Retina (tissue), 1 donor: ENCODE measurements at regions not wholly inside any gene's neighbourhood (a gene's known extent, or its start where the extent isn't known, plus 50 kb on each side); places are given as distances from the start of the nearest gene placed in this dataset.
A peak's percentile ranks its signal among the peaks of the same experiment; 100 is the strongest.

Source experiments
- DNase-seq: peaks from one replicate; pipeline ENCODE4 v3.0.0-alpha.2; 2016

DNA sequence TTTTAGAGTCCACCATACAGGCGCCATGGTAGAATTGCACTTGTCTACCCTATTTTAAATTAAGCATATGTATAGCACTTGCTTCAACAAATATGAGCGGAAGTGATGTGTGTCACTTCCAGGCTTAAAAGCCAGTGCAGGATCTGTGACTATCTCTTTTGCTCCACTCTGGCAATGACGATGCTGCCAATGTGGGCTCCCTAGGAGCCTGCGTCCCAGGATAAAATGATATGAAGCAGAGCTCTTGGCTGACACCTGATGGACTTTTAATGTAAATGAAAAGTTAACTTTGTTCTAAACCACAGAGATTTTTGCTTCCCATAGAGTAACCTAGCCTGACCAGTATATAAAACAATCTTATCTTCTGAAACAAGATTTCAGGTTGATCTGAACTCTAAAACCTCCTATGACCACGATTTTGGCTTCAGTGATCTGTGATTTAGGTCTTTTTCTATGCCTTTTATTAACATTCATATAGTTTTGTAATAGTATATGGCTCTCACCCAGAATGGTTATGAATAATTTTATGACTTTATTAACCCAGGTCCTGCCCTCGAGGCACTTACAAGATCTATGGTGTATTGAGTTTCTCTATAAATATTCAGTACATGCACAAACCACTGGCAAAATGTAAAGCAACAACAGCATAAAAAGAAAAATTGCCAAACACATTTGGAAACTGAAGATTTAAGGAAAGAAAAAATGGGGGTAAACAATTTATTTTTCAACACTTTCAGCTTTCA lies 422.5 kb upstream of the PIK3C3 start:
- DNase-seq = no peak

DNA sequence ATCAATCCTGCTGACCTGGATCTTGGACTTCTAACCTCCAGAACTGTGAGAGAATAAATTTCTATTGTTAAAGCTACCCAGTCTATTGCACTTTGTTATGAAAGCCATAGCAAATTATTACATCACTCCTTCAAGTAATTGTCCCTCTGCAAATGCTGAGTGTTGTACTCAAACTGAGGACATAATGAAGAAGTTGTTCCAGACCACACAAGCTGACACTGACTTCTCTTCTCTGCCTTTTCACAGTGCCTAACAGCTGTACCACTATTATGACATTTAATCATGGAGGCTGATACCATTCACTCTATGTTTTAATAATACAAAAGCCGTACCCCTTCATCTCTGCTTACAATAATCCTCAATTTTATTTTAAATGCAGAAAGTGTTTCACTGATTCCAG lies 424.1 kb upstream of the PIK3C3 start:
- DNase-seq = no peak

DNA sequence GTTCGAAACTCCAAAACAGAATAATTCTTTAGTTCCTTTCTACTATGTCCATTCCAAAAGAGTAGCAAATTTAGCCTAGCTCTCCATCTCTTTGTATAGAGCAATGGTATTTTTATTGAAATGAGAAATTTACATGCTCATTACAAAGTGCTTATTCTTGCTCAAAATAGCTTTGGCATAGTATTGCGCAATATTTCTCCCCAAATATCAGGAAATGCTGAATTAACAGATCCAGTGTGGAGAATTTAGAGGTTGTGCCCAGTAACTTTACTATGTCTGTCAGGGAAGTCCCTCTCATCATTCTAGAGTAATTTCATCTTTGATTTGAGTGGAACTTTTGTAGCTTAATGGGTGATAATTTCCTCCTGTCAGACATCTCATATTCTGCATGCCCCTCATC lies 425.9 kb upstream of the PIK3C3 start:
- no peak for DNase-seq

DNA sequence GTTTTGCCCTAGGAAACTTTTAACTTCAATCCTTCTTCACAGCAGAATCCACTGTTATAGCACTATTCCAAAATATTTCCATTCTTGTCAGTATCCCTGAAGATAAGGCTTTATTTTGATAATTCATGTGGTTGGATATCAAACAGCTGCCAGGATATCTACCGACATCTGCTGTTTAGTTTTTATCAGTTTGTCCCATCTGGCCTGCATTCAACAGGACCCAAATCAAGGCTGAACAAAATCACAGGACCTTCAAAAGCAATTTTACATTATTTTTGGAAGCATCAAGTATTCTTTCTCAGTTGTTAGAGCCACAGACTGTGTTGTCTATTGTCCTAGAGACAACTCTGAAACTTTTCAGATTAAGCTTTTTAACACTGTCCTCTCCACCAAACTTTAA lies 429.0 kb upstream of the PIK3C3 start:
- DNase-seq = no peak

DNA sequence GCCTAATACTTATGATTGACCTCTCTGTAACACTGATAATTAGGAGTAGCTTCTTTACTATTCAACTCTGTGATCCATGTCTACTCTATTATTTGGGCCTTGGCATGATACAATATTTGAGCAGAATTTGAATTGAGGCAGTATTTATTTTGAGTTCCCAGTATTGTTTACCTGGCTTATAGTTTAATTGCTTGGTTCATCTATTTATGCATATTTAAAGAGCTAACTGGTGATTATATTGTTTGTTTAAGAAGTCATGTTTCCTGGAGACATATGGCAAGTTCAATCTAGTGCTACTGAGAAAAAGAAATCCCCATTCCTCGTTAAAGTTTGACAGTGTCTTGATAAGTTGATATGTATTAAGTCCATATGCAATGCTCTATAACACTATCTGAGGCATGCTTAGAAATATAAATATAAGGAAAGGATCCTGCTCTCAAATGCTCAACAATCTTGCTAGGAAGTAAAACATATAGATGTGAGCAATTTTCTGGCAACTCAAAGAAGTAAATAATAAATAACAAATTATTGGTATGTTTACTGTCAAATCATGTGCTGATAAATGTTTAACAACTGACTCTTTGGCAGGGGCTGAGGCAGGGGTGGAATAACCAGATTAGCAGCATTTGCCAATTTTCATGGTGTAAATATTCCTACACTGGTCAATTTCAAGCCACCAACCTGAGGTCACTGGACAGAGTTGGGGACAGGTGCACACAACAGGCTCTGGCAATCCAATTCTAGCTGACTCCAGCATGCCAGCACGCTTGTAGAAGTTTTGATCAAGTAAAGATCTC lies 430.2 kb upstream of the PIK3C3 start:
- DNase-seq = no peak

DNA sequence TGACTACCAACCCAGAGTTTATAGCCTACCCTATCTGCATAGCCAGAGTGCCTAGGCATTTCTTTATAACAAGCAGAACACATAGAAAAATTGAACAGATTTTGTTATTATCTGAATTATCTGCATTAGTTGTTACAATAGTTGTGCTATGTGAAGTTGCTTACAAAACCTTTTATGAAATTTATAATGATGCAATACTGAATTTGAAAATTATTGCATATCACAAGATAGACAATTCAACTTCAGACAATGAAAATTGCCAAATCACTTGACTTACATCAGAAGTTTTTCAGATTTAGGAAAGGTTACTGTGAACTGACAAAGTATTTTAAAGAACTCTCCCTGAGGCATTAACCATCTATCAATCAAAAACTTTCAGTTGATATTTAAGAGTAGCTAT lies 437.9 kb upstream of the PIK3C3 start:
- no peak for DNase-seq

DNA sequence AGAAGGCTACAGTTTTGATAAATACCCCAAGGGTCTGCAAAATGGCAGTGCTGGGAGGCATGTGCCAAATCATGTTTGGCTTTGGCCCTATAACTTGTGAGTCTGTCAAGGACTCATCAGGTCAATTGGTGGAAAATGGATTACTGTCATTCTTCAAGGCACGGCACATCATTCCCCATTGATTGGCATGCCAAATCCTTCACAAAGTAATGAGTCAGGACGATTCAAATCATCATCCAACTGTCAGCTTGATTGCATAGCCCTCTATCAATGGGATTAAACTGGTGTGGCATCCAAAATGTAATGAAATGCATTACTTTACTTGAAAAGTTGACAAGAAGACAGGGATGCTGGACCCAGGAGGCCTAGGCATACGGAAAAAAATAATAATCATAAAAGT lies 441.6 kb upstream of the PIK3C3 start:
- DNase-seq = no peak

DNA sequence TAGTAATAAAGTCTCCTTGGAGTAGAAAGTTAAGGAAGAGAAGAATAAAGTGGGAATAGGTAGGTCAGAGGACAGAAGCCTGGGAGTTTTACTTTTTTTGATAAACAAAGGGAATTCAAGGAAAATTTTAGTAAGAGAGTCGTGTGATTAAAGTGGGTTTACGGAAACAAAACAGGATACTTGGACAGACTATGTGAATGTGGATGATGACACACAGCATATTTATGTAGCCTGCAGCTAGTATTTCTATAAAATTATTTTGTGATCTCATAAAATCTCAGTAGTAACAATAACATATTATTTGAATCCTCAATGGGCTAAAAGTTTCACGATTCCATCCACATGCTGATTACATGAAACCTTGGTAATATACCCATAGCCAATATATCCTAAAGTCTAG lies 450.7 kb upstream of the PIK3C3 start:
- DNase-seq = no peak

DNA sequence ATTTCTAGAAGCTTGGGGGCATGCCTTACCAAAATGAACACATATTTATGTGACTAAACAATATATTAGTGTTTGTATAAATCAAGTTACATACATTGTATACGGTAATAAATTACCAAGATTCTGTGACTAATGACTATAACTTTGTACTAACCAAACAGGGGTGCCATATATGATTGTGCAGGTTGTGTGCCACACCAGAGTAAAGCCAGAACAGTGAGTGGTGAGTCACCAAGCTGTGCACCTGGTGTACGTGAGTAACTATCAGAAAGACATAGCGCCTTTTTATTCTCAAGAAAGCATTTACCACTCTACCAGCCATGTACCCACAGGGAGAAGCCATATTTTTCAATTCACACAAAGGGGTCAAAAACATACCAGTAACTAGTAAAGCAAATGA lies 453.2 kb upstream of the PIK3C3 start:
- DNase-seq = no peak

DNA sequence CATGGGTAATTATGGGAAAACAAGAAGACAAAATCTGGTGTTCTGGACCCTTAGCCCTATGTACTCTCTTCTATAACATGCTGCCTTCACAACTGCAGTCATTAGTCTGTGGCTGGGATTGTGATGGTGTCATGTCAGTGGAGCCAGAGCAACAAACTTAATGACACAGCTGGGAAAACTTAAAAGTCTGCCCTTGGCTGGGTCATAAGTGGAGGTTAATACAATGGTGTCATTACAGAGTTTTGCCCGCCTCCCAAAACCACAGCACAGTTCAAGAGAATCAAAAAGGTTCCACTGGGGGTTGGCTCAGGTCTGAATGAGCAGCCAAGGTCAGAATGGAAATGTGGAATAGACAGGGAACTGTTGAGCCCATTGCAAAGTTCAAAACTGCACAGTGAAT lies 455.7 kb upstream of the PIK3C3 start:
- DNase-seq = no peak

DNA sequence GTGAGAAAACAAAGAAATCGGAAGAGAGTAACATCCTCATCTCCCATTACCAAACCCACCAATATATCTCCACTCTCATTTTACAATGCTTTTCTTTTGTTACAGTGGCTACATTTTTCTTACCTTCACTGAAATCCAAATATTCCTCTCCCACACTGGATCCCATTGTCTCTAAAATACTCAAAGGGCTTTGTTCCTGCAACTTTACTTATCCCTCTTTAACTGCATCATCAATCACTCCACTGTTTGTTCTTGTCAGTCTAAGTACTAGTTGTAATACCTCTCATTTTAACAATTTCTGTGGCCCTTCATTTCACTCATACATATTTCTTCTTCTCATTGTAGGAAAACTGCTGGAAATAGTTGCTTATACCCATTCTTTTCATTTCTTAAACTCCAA lies 464.2 kb upstream of the PIK3C3 start:
- DNase-seq = no peak

DNA sequence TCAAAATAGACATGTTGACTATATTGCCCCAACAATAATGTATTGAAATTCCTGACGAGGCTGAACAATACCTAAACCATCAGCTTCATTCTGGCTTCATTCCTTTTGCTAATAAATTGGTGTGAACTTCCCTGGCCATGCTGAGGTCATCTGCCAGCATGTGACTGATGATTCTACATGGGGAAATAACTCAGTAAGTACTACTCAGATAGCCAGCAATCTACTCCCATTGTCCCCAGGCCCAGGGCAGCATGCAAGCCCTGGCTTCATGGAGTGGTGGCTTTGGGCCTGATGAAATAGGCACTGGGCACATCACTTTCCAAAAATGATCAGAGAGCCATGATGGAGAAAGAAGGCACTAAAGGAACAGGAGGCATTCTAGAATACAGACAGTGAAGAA lies 468.5 kb upstream of the PIK3C3 start:
- DNase-seq = no peak

DNA sequence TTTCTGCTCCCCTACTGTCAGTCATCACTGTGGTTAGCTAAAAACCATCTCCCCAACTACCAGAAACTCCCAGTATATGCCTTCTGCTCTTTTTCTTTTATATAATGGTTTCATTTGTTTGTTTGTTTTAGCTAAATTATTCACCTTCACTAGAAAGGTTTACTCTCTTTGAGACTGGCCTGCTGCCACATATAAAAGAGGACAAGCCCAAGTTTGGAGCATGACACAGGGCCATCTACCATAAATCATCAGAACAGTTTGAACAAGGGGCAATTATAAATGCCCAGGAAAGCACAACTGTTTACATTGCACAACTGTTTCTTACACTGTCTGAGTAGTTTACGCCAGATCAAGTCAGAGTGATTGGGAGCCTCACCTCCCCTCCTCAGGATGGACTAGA lies 471.0 kb upstream of the PIK3C3 start:
- no peak for DNase-seq

DNA sequence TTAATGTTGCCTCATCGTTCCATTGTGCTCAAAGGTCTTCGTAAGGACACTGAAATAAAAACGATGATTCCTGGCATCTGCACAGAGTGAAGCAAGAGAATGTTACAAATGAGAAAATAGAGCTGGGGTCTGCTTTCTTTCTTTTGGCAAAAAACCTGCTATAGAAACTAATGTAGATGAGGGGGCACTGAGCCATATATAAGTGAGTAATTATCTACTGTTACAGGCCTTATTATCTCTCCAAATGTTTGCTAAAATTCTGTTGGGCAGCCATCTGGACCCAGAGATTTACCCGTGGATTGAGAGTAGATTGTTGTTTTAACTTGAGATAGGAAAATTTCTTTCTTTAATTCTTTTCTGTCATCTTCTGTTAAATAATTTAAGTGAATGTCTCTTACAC lies 472.5 kb upstream of the PIK3C3 start:
- peak; percentile 6 for DNase-seq

DNA sequence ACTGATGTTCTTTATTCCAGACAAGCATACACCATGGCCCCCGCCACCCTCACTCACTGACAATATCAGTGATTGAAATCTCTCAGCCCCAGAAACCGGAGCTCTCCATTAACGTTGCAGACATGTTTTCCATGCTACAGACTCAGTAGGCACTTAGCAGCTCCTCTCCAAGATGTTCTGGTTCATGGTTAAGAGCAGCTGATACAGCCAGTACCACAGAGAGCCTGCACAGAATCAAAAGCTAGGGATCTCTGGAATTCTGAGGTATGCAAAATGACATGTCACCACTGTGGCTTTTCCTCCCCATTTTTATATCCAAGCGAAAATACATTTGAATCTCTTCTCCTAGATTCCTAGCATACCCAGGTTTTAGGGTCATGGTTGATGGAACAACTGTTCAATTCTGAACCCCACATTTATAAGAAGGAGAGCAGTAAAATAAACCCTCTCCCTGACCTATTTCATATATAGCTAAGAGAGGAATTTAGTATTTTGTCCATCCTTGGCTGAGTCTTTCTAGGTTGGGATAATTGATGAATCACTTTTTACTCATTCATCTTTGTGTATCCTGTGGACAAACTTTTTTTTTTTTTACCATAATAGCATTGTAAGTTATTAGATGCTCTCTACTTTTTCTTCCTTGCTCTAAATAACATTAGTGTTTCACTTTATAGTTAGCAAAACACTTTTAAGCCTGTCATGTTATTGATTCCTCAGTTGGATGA lies 488.4 kb upstream of the PIK3C3 start:
- DNase-seq = no peak

DNA sequence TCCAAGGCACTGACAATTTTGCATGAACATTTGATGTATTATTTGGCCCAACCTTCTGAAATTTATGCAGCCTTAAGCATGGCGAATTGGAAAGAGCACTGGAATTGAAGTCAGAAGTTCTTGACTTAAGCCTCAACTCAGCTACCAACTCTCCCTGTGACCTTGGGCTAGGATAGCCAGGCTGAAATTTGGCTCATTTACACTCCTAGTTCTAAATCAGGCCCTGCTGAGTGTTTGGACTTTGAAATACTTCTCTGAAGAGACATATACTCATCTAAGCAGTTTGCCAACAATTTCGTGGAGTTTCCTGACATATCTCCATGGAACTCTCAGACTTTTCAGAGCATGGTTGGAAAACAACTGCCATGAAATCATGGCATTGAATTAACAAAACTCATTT lies 489.6 kb upstream of the PIK3C3 start:
- DNase-seq = no peak

DNA sequence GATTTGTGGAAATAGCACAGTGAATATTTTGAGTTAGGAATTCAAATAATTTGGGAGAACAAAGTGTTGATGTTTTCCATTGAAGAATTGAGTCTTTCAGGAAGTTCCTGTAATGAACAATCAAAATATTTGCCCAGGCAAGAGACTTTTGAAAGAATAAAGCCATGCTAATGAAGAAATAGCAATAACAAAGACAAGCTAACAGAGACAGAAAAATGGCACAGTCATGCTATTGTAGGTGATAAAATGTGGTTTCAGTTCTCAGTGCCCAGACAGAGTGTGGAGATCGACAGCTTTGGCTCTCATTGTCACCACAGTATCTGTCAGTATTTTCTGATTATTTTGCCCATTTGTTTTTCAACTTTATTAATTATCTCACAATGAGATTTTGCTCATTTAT lies 490.8 kb upstream of the PIK3C3 start:
- no peak for DNase-seq

DNA sequence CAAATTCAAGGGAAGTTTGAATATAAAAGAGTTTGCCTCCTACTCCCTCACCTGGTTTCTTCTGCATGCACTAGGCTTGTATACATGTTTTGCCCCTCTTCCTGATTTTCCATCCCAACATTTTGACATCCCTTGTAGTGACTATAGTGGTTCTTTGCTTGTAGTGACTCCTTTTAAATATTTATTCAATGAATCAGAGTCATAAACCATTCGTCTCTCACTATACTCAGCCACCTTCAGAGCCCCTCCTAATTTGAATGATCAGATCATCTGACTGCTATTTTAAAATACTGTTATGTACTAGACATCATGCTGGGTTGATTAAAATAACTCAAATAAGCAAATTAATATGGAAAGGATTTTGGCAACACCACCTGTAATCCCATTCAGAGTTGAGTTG lies 492.1 kb upstream of the PIK3C3 start:
- DNase-seq = no peak

DNA sequence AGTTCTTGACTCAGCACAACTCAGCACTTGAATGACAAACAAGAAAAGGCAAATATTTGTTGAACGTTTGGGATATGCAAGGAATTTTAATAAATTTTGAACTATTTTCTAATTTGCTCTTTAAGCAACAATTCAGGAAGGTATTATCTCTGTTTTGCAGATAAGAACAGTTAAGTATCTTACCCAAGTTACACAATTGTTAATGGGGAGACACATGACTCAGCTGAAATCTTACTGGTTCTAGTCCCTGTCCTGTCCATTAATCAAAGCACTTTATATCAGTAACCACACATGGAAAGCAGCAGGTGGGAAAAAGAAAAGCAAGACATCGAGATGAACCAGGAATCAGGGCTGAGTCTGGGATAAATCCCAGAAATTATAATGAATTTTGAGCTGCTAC lies 493.9 kb upstream of the PIK3C3 start:
- DNase-seq = no peak

DNA sequence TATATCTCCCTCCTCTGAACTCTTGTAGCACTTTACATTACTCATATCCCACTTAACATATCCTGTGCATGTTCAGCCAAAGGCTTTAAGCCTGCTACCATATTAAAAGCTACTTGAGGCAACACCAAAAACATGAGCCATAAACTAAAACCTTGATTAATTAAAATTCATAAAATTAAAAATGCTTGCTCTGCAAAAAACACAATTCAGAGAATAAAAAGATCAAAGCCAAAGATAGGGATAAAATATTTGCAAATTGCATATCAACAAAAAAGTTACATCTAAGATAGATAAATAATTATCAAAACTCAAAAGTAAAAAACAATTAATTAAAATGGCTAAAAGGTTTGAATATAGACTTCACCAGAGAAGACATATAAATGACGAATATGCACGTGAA lies 495.4 kb upstream of the PIK3C3 start:
- DNase-seq = no peak

DNA sequence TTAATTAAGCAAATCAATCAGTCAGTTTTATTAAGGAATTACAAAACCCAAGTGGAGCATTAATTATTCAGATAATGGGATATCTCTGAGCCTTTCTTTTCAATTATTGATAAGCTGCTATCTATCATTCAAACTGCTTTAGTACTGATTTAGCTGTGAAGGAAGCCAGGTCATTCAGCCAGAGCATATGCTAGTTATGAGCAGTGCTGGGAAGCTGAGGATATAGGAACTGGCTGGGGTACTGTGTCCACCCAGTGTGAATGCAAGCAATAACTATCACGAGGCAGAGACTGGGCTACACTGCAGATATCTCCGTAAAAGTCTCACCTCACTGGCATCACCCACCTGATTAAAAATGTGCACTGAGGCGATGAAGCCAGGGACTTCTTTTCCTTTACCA lies 496.7 kb upstream of the PIK3C3 start:
- peak; percentile 26 for DNase-seq

DNA sequence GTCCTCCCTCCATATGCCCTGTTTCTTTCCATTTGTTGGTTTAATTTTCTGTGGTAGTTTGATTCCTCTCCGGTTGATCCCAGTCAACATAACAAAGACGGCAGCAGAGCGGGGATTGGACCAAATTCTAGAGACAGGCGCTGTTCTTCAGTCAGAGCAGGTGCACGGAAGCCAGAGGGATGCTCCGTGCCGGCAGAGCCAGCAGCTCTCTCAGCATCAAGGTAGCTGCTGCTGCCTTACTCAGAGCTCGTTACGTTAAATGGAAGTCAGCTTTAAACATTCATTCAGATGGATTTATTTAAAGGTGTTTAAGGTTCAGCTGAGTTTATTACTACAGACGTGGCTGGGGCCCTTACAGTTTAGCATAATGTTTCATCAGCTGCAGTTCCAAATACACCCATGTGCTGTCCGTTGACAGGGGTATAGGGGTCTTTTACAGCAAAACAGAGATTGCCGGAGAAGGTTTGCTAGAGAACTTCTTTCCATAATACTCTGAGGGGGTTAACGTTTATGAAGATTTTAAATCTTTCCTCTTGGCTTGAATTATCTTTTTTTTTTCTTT lies 497.2 kb upstream of the PIK3C3 start:
- DNase-seq = peak; percentile 55

DNA sequence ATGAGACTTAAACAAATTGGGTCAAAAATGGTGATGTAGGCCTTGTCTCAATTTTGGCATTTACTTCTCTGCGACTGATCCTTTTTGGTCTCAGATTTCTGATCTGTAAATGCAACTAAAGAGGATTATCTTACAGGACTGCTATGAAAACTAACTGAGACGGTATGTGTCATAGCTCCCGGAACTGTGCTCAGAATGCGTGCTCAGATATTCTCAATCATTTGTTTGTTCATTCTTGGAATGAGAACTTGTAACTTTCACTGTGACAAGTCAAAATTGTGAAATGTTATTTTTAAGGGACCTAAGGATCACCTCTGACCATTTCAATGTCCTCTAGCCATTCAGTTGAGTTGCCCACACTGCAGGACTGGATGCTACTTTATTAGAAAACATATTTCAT lies 498.2 kb upstream of the PIK3C3 start:
- DNase-seq = no peak

DNA sequence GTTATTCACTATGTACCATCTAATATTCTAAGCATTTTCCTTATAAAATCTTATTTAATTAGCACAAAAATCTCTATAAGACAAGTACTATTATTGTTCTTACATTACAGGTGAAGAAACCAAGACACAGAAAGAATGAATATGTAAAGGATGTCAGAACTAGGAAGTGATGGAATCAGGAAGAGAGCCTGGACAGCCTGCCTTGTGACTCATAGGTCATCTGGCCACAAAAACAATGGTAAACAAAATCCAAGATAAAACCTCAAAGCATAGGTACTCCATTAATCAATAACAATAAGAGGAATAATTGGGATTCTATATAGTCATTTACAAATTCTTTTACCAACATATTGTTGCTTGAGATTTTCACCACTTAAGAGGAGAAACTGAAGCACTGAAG lies 505.4 kb upstream of the PIK3C3 start:
- no peak for DNase-seq
